K562 (cell line): ENCODE measurements at regions not wholly inside any gene's neighbourhood (a gene's known extent, or its start where the extent isn't known, plus 50 kb on each side); places are given as distances from the start of the nearest gene placed in this dataset.

ENCODE experiments used
- ATAC-seq: fragments of 200-7000 bp; cut with Tn5 transposase; 3 replicates; pipeline ENCODE4 v1.9.1; 2020; ENCODE audit warnings: moderate library complexity
- BruUV-seq: library from RNA; stranded (reverse); fragments of 400-500 nt; replicated peaks from 2 replicates; lab custom pipeline; 2021; lab: Mats Ljungman, UMichigan
- CTCF ChIA-PET: fragments of 300-600 bp; formaldehyde crosslinking; extraction: SDS; loops from one replicate; lab custom pipeline; 2021; ENCODE audit warnings: low intra/inter-chr PET ratio; lab: Yijun Ruan, JAX
- POLR2A ChIA-PET: fragments of 300-600, 350-650 bp; sonication (Branson Sonifier 250); formaldehyde crosslinking; extraction: SDS; loops from one replicate; lab custom pipeline; 2021; ENCODE audit warnings: antibody characterized with exemption, inconsistent platforms; lab: Yijun Ruan, JAX
- DNase-seq, 4 experiments: peaks; one replicate each; pipeline versions ENCODE4 v3.0.0 to v3.0.0-alpha.2; 2011 to 2018; ENCODE audit warnings: low spot score in 3 of 4, mixed read lengths in 3 of 4; ENCODE audit errors: extremely low read depth in 1 of 4
- FAIRE-seq: peaks from 2 replicates; lab custom pipeline; 2011; peaks lifted over from hg19 to GRCh38; lab: Jason Lieb, UNC
- H2AFZ ChIP-seq: 2 replicates; pipeline ENCODE4 v1.6.0; 2011; ENCODE audit warnings: low read depth, low read length, control low read depth, inconsistent platforms
- H3K27ac ChIP-seq: fragments of 200-600 bp; 3 replicates; pipeline ENCODE4 v1.8.0; 2011; ENCODE audit warnings: low read depth, mild to moderate bottlenecking, control low read depth, inconsistent platforms, low read length, moderate library complexity, mixed read lengths; ENCODE audit errors: extremely low read depth
- H3K27me3 ChIP-seq, 2 experiments: fragments of 300-600 bp in 1 of 2; 2 replicates in 1 of 2; 3 replicates in 1 of 2; pipeline versions ENCODE4 v1.6.0 to v1.8.0; 2011; ENCODE audit warnings: inconsistent platforms in 2 of 2, low read length in 2 of 2, mild to moderate bottlenecking in 1 of 2, mixed read lengths in 1 of 2, moderate library complexity in 1 of 2; ENCODE audit not compliant: control insufficient read depth in 2 of 2, insufficient read depth in 2 of 2
- H3K36me3 ChIP-seq: fragments of 300-600 bp; 3 replicates; pipeline ENCODE4 v1.8.0; 2011; ENCODE audit warnings: mild to moderate bottlenecking, low read length, inconsistent platforms; ENCODE audit not compliant: control insufficient read depth, insufficient read depth
- H3K4me1 ChIP-seq, 2 experiments: fragments of 200-600 bp in 1 of 2; replicated peaks in 1 of 2; 2 replicates in 1 of 2; 3 replicates in 1 of 2; pipeline versions ENCODE4 v1.5.1 to v1.8.0; 2011; ENCODE audit warnings: inconsistent platforms in 2 of 2, low read length in 2 of 2, mild to moderate bottlenecking in 1 of 2, mixed read lengths in 1 of 2, moderate library complexity in 1 of 2; ENCODE audit not compliant: control insufficient read depth in 2 of 2, insufficient read depth in 2 of 2
- H3K4me2 ChIP-seq: 2 replicates; pipeline ENCODE4 v1.6.1; 2011; ENCODE audit warnings: low read length, control low read depth, inconsistent platforms, mixed read lengths; ENCODE audit not compliant: insufficient read depth
- H3K4me3 ChIP-seq: fragments of 200-600 bp; sonication (generic), shearing (Covaris generic); 2 replicates; pipeline ENCODE4 v1.5.1; 2016; ENCODE audit warnings: control low read depth, inconsistent platforms
- H3K79me2 ChIP-seq: fragments of 200-600 bp; 3 replicates; pipeline ENCODE4 v1.8.0; 2011; ENCODE audit warnings: low read length, inconsistent platforms; ENCODE audit not compliant: control insufficient read depth, insufficient read depth
- H3K9ac ChIP-seq, 2 experiments: 2 replicates each; pipeline versions ENCODE4 v1.6.0 to v1.6.1; 2011; ENCODE audit warnings: low read depth in 2 of 2, low read length in 2 of 2, control low read depth in 1 of 2, inconsistent platforms in 1 of 2, mild to moderate bottlenecking in 1 of 2, mixed read lengths in 1 of 2; ENCODE audit not compliant: insufficient read depth in 1 of 2
- H3K9me1 ChIP-seq: one replicate; pipeline ENCODE4 v1.6.0; 2011; ENCODE audit warnings: inconsistent platforms, mild to moderate bottlenecking, low read length, moderate library complexity; ENCODE audit not compliant: control insufficient read depth, insufficient read depth
- H3K9me3 ChIP-seq: replicated peaks from 2 replicates; pipeline ENCODE4 v1.5.1; 2011; ENCODE audit warnings: low read depth, low read length, inconsistent platforms; ENCODE audit not compliant: control insufficient read depth, insufficient read depth
- H4K20me1 ChIP-seq: replicated peaks from 2 replicates; pipeline ENCODE4 v1.6.1; 2011; ENCODE audit warnings: low read length, inconsistent platforms, mixed read lengths; ENCODE audit not compliant: control insufficient read depth, insufficient read depth
- BRF1 ChIP-seq: IDR thresholded peaks from 3 replicates; pipeline ENCODE4 v1.6.1; 2011; ENCODE audit warnings: borderline replicate concordance, mild to moderate bottlenecking; ENCODE audit not compliant: insufficient read length; ENCODE audit errors: extremely low read depth
- CGGBP1 ChIP-seq: fragments of 250-450 bp; sonication (Bioruptor Pico); IDR thresholded peaks from 2 replicates; pipeline ENCODE4 v1.9.0; 2021; ENCODE audit warnings: mild to moderate bottlenecking
- CREB3 ChIP-seq: fragments of 450-650 bp; conservative IDR thresholded peaks from 2 replicates; pipeline ENCODE4 v1.6.1; 2016; ENCODE audit warnings: missing genetic modification characterization, low read depth, mild to moderate bottlenecking, missing compliant biosample characterization, moderate library complexity
- FOXK2 ChIP-seq, 2 experiments: fragments of 450-650 bp; IDR thresholded peaks in 1 of 2; conservative IDR thresholded peaks in 1 of 2; 2 replicates each; pipeline ENCODE4 v1.6.1; 2016; ENCODE audit warnings: low read depth in 2 of 2, mild to moderate bottlenecking in 1 of 2
- ILF3 ChIP-seq: fragments of 450-650 bp; IDR thresholded peaks from 2 replicates; pipeline ENCODE4 v1.6.1; 2018; ENCODE audit warnings: antibody characterized with exemption, mild to moderate bottlenecking, moderate library complexity, borderline replicate concordance
- KDM5B ChIP-seq: fragments of 200-600 bp; sonication (generic); IDR thresholded peaks from 2 replicates; pipeline ENCODE4 v1.6.1; 2012; ENCODE audit warnings: low read depth, mild to moderate bottlenecking, moderate library complexity, low read length, control low read depth, inconsistent platforms; ENCODE audit not compliant: insufficient replicate concordance
- MAFK ChIP-seq: IDR thresholded peaks from 2 replicates; pipeline ENCODE4 v1.6.1; 2011; ENCODE audit warnings: low read length, improper control_type of control experiment
- MCM2 ChIP-seq: fragments of 450-650 bp; IDR thresholded peaks from 2 replicates; pipeline ENCODE4 v1.6.1; 2017; ENCODE audit warnings: low read depth, mild to moderate bottlenecking
- NCOR1 ChIP-seq: fragments of 450-650 bp; IDR thresholded peaks from 2 replicates; pipeline ENCODE4 v1.6.1; 2016; ENCODE audit warnings: mild to moderate bottlenecking, moderate library complexity
- RBM22 ChIP-seq: fragments of 200-400 bp; formaldehyde crosslinking; IDR thresholded peaks from 2 replicates; pipeline ENCODE4 v1.6.1; 2018; ENCODE audit warnings: low read length, low read depth; ENCODE audit not compliant: poor library complexity, severe bottlenecking
- RFX7 ChIP-seq: fragments of 250-450 bp; sonication (Bioruptor Pico); IDR thresholded peaks from 2 replicates; pipeline ENCODE4 v1.5.1; 2021; ENCODE audit warnings: mild to moderate bottlenecking
- SP2 ChIP-seq: IDR thresholded peaks from 2 replicates; pipeline ENCODE4 v1.6.1; 2011; ENCODE audit warnings: mild to moderate bottlenecking, low read depth, low read length, moderate library complexity; ENCODE audit not compliant: poor library complexity, severe bottlenecking; ENCODE audit errors: extremely low read depth
- TARDBP ChIP-seq: fragments of 450-650 bp; IDR thresholded peaks from 2 replicates; pipeline ENCODE4 v1.6.1; 2016
- TBP ChIP-seq: optimal IDR thresholded peaks from 2 replicates; pipeline ENCODE3; 2011; ENCODE audit warnings: low read depth, low read length, improper control_type of control experiment
- WGBS: fragments of 100-300 bp; shearing (Covaris generic); methylation state at CpG from one replicate; pipeline ENCODE4 v1.1.6; 2016; ENCODE audit warnings: low coverage, mixed read lengths; ENCODE audit not compliant: insufficient coverage; ENCODE audit errors: missing lambda C conversion rate; 5-methylcytosine and 5-hydroxymethylcytosine counted together
- in situ Hi-C: fragments of 300-500 bp; cut with MboI; formaldehyde crosslinking; loops from 4 replicates; pipeline ENCODE4 v1.15.0; 2018; ENCODE audit warnings: inconsistent platforms, mixed read lengths
- intact Hi-C: fragments of 100-400 bp; cut with micrococcal nuclease; formaldehyde crosslinking; loops from 2 replicates; pipeline ENCODE4 v1.14.2; 2022
- TF ChIP-seq, protein P1 (sequence below): fragments of 250-450 bp; sonication (Bioruptor Pico); IDR thresholded peaks from 2 replicates; pipeline ENCODE4 v1.9.0; 2021; ENCODE audit warnings: mild to moderate bottlenecking, inconsistent platforms

DNA sequence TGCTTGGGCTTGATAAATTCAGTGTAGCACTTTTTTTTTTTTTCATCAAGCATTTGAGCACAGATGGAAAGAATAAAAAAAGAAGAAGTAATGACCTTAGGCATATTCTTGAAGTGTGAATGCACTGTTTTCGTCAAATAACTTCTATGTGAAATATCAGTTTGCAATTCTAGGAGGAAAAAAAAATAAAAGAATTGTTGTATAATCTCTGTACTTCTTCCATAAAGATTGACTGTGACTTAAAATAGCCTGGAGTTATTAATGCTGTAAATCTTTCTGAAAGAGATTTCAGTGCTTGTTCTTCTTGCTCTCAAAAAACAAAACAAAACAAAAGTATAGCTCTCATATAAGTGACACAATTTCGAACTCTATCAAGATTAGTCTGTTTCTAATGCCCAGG is 536.9 kb upstream of the ZNF608 start:
- no peaks in the 10 kb centered on the region for H3K4me1 ChIP-seq
- in situ Hi-C loops (no loop called here), intact Hi-C loops (no loop called here)
- no peak for DNase-seq
- no peaks in the 10 kb centered on the region for H3K9me1 ChIP-seq
- H3K36me3 ChIP-seq: no peaks in the 10 kb centered on the region
- H3K27me3 ChIP-seq: no peaks in the 10 kb centered on the region
- WGBS: 0% methylated on average over 2 of the region's 2 CpGs
- FAIRE-seq: no peak
- H3K9me3 ChIP-seq: no peaks in the 10 kb centered on the region
- H2AFZ ChIP-seq: no peak overlapping the region
- H3K79me2 ChIP-seq: no peaks in the 10 kb centered on the region
- ChIA-PET CTCF (no interaction called here), POLR2A (no interaction called here)
- TF ChIP-seq CREB3 (tag) (no peak), NCOR1 (no peak), FOXK2 (conservative IDR thresholded peaks at IDR 0.05 in 1 of 2, IDR thresholded peaks at IDR 0.05 in 1 of 2; ENCODE audit: low read depth in 2 of 2) (no peak), CGGBP1 (CRISPR knock-in tag) (no peak), BRF1 (no peak), KDM5B (no peak), TBP (no peak), MCM2 (no peak), TARDBP (no peak), MAFK (no peak), RBM22 (no peak), SP2 (no peak), ILF3 (no peak), RFX7 (CRISPR knock-in tag) (no peak)
- TF ChIP-seq, protein P1, sequence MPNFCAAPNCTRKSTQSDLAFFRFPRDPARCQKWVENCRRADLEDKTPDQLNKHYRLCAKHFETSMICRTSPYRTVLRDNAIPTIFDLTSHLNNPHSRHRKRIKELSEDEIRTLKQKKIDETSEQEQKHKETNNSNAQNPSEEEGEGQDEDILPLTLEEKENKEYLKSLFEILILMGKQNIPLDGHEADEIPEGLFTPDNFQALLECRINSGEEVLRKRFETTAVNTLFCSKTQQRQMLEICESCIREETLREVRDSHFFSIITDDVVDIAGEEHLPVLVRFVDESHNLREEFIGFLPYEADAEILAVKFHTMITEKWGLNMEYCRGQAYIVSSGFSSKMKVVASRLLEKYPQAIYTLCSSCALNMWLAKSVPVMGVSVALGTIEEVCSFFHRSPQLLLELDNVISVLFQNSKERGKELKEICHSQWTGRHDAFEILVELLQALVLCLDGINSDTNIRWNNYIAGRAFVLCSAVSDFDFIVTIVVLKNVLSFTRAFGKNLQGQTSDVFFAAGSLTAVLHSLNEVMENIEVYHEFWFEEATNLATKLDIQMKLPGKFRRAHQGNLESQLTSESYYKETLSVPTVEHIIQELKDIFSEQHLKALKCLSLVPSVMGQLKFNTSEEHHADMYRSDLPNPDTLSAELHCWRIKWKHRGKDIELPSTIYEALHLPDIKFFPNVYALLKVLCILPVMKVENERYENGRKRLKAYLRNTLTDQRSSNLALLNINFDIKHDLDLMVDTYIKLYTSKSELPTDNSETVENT: no peak
- no peak overlapping the region for H3K9ac ChIP-seq
- no peaks in the 10 kb centered on the region for H4K20me1 ChIP-seq
- H3K4me3 ChIP-seq: no peak overlapping the region
- no peak for ATAC-seq
- H3K4me2 ChIP-seq: no peak overlapping the region
- H3K27ac ChIP-seq: no peak overlapping the region
- no TSS peak for BruUV-seq
